ENCODE measurements at regions not wholly inside any gene's neighbourhood (a gene's known extent, or its start where the extent isn't known, plus 50 kb on each side); places are given as distances from the start of the nearest gene placed in this dataset.

- TF ChIP-seq, protein P1, sequence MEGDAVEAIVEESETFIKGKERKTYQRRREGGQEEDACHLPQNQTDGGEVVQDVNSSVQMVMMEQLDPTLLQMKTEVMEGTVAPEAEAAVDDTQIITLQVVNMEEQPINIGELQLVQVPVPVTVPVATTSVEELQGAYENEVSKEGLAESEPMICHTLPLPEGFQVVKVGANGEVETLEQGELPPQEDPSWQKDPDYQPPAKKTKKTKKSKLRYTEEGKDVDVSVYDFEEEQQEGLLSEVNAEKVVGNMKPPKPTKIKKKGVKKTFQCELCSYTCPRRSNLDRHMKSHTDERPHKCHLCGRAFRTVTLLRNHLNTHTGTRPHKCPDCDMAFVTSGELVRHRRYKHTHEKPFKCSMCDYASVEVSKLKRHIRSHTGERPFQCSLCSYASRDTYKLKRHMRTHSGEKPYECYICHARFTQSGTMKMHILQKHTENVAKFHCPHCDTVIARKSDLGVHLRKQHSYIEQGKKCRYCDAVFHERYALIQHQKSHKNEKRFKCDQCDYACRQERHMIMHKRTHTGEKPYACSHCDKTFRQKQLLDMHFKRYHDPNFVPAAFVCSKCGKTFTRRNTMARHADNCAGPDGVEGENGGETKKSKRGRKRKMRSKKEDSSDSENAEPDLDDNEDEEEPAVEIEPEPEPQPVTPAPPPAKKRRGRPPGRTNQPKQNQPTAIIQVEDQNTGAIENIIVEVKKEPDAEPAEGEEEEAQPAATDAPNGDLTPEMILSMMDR (IDR thresholded peaks at IDR 0.05), result no peak
- TF ChIP-seq POLR2A (IDR thresholded peaks at IDR 0.05), result no peak
Measured at GRCh38 chr9:121566481-121567465, 67.1 kb upstream of the GGTA1 start.

Measured in right lobe of liver (tissue), 4 donors.